ENCODE measurements at regions not wholly inside any gene's neighbourhood (a gene's known extent, or its start where the extent isn't known, plus 50 kb on each side); places are given as distances from the start of the nearest gene placed in this dataset.

DNA sequence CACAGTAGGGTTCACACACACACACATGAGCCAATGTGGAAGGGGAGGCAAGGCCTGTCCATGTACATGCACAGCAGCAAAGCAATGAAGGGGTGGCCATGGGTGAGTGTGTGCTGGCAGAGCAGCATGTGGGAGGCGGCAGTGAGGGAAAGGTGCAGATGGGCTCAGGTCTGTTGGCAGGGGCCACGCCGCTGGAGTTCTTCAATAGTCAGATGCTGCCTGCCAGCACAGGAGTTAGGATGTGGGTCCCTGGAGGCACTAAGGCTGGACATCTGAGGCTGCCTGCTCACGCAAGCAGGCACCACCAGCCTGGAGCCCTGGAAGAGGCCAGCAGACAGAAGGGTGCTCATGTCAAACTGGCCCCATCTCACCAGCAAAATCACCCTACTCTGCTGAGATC, 1304.9 kb downstream of the DSC3 start:
- Histone ChIP-seq H3K27me3 (replicated peaks in 1 of 2; ENCODE audit: control insufficient read depth in 2 of 2, insufficient read depth in 2 of 2, low read length in 1 of 2) (no peaks in the 10 kb centered on the region), H3K36me3 (ENCODE audit: control insufficient read depth in 2 of 2, insufficient read depth in 2 of 2, low read length in 1 of 2) (no peaks in the 10 kb centered on the region), H3K9ac (ENCODE audit: control insufficient read depth, insufficient read depth, low read length) (no peak overlapping the region), H3K4me3 (no peak overlapping the region), H3K4me1 (ENCODE audit: control insufficient read depth, insufficient read depth, low read length) (no peaks in the 10 kb centered on the region), H3K4me2 (ENCODE audit: control insufficient read depth, insufficient read depth) (no peak overlapping the region), H4K20me1 (ENCODE audit: control insufficient read depth, insufficient read depth) (no peaks in the 10 kb centered on the region), H3K9me3 (replicated peaks; ENCODE audit: control insufficient read depth, insufficient read depth, low read length) (no peaks in the 10 kb centered on the region), H2AFZ (ENCODE audit: control insufficient read depth, low read depth, low read length) (no peak overlapping the region), H3K79me2 (ENCODE audit: control insufficient read depth, insufficient read depth, low read length) (no peaks in the 10 kb centered on the region), H3K27ac (ENCODE audit: control insufficient read depth, insufficient read depth) (no peak overlapping the region)
- in situ Hi-C loops (cut with MboI) (no loop called here), intact Hi-C loops (cut with micrococcal nuclease; ENCODE audit: unreplicated experiment) (no loop called here)
- BruUV-seq (replicated peaks), result no TSS peak
- CTCF ChIA-PET, result no interaction called here
- POLR2A ChIA-PET, result no interaction called here
- RAD21 ChIA-PET (ENCODE audit: unreplicated experiment), result no interaction called here
- ATAC-seq (no peak), FAIRE-seq (no peak), DNase-seq (ENCODE audit: low read depth, low spot score) (no peak)
- TF ChIP-seq FOXM1 (IDR thresholded peaks at IDR 0.05; ENCODE audit: low read depth, low read length) (no peak), IKZF1 (conservative IDR thresholded peaks at IDR 0.05) (no peak), HDAC6 (IDR thresholded peaks at IDR 0.05; ENCODE audit: unreplicated experiment) (no peak), STAT3 (IDR thresholded peaks at IDR 0.05; ENCODE audit: low read depth, low read length) (no peak), NR2C1 (IDR thresholded peaks at IDR 0.05) (no peak), TCF12 (IDR thresholded peaks at IDR 0.05; ENCODE audit: low read depth, low read length) (no peak), EP300 (IDR thresholded peaks at IDR 0.05; ENCODE audit: borderline replicate concordance in 1 of 2, control insufficient read depth in 1 of 2, low read depth in 2 of 2, low read length in 2 of 2) (no peak), POU2F2 (IDR thresholded peaks at IDR 0.05; ENCODE audit: borderline replicate concordance, low read depth, low read length) (no peak), EGR1 (IDR thresholded peaks at IDR 0.05; ENCODE audit: borderline replicate concordance in 1 of 2, low read depth in 2 of 2, low read length in 2 of 2) (no peak), HDGF (IDR thresholded peaks at IDR 0.05) (no peak), RAD51 (IDR thresholded peaks at IDR 0.05) (no peak)
- TF ChIP-seq, protein P1, sequence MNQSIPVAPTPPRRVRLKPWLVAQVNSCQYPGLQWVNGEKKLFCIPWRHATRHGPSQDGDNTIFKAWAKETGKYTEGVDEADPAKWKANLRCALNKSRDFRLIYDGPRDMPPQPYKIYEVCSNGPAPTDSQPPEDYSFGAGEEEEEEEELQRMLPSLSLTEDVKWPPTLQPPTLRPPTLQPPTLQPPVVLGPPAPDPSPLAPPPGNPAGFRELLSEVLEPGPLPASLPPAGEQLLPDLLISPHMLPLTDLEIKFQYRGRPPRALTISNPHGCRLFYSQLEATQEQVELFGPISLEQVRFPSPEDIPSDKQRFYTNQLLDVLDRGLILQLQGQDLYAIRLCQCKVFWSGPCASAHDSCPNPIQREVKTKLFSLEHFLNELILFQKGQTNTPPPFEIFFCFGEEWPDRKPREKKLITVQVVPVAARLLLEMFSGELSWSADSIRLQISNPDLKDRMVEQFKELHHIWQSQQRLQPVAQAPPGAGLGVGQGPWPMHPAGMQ (IDR thresholded peaks at IDR 0.05; ENCODE audit: borderline replicate concordance), result no peak
- TF ChIP-seq, protein P2, sequence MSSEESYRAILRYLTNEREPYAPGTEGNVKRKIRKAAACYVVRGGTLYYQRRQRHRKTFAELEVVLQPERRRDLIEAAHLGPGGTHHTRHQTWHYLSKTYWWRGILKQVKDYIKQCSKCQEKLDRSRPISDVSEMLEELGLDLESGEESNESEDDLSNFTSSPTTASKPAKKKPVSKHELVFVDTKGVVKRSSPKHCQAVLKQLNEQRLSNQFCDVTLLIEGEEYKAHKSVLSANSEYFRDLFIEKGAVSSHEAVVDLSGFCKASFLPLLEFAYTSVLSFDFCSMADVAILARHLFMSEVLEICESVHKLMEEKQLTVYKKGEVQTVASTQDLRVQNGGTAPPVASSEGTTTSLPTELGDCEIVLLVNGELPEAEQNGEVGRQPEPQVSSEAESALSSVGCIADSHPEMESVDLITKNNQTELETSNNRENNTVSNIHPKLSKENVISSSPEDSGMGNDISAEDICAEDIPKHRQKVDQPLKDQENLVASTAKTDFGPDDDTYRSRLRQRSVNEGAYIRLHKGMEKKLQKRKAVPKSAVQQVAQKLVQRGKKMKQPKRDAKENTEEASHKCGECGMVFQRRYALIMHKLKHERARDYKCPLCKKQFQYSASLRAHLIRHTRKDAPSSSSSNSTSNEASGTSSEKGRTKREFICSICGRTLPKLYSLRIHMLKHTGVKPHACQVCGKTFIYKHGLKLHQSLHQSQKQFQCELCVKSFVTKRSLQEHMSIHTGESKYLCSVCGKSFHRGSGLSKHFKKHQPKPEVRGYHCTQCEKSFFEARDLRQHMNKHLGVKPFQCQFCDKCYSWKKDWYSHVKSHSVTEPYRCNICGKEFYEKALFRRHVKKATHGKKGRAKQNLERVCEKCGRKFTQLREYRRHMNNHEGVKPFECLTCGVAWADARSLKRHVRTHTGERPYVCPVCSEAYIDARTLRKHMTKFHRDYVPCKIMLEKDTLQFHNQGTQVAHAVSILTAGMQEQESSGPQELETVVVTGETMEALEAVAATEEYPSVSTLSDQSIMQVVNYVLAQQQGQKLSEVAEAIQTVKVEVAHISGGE (CRISPR knock-in tag; IDR thresholded peaks at IDR 0.05), result no peak
- TF ChIP-seq, protein P3, sequence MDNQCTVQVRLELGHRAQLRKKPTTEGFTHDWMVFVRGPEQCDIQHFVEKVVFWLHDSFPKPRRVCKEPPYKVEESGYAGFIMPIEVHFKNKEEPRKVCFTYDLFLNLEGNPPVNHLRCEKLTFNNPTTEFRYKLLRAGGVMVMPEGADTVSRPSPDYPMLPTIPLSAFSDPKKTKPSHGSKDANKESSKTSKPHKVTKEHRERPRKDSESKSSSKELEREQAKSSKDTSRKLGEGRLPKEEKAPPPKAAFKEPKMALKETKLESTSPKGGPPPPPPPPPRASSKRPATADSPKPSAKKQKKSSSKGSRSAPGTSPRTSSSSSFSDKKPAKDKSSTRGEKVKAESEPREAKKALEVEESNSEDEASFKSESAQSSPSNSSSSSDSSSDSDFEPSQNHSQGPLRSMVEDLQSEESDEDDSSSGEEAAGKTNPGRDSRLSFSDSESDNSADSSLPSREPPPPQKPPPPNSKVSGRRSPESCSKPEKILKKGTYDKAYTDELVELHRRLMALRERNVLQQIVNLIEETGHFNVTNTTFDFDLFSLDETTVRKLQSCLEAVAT (IDR thresholded peaks at IDR 0.05), result no peak
- TF ChIP-seq, protein P4, sequence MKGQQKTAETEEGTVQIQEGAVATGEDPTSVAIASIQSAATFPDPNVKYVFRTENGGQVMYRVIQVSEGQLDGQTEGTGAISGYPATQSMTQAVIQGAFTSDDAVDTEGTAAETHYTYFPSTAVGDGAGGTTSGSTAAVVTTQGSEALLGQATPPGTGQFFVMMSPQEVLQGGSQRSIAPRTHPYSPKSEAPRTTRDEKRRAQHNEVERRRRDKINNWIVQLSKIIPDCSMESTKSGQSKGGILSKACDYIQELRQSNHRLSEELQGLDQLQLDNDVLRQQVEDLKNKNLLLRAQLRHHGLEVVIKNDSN (IDR thresholded peaks at IDR 0.05; ENCODE audit: borderline replicate concordance, extremely low read length, insufficient read depth, low read depth, low read length), result no peak
- WGBS (ENCODE audit: insufficient coverage, insufficient replicate concordance, low lambda C conversion rate, missing lambda C conversion rate), result 43% methylated on average over 4 of the region's 4 CpGs
- SMC1A ChIA-PET (ENCODE audit: uncharacterized antibody, unreplicated experiment), result no interaction called here
